ENCODE measurements at regions not wholly inside any gene's neighbourhood (a gene's known extent, or its start where the extent isn't known, plus 50 kb on each side); places are given as distances from the start of the nearest gene placed in this dataset.

GRCh38 chr12:61998791-61999190, 261.4 kb upstream of the USP15 start:
- TF ChIP-seq CTCF (conservative IDR thresholded peaks at IDR 0.05) (no peak), EZH2 (IDR thresholded peaks at IDR 0.05; ENCODE audit: low read depth) (no peak)
